ENCODE measurements at regions not wholly inside any gene's neighbourhood (a gene's known extent, or its start where the extent isn't known, plus 50 kb on each side); places are given as distances from the start of the nearest gene placed in this dataset.

- Histone ChIP-seq H3K4me1 (ENCODE audit: control insufficient read depth, insufficient read depth, low read length) (peaks cover 2% of the 10 kb centered on the region), H3K9me3 (ENCODE audit: control insufficient read depth, low read length) (no peaks in the 10 kb centered on the region), H3K27me3 (ENCODE audit: control insufficient read depth, insufficient read depth) (no peaks in the 10 kb centered on the region), H3K4me3 (ENCODE audit: low read length) (no peak overlapping the region), H3K27ac (ENCODE audit: low read length) (no peak overlapping the region)
- 84% methylated on average over 2 of the region's 2 CpGs for WGBS
- intact Hi-C loops (cut with DNase I): no loop called here
- ATAC-seq: no peak
- DNase-seq: no peak
Measured at GRCh38 chr14:55900749-55901148, 217.5 kb upstream of the PELI2 start.

- WGBS: 42% methylated on average over 5 of the region's 5 CpGs
- no peak for DNase-seq
- intact Hi-C loops (cut with DNase I): no loop called here
Measured at GRCh38 chr14:55901291-55901690, 216.9 kb upstream of the PELI2 start.

GRCh38 chr14:55902241-55902640 lies 216.0 kb upstream of the PELI2 start:
- Histone ChIP-seq H3K4me3 (ENCODE audit: low read length) (no peak overlapping the region), H3K9me3 (ENCODE audit: control insufficient read depth, low read length) (no peaks in the 10 kb centered on the region), H3K4me1 (ENCODE audit: control insufficient read depth, insufficient read depth, low read length) (peaks cover 2% of the 10 kb centered on the region), H3K27ac (ENCODE audit: low read length) (no peak overlapping the region), H3K27me3 (ENCODE audit: control insufficient read depth, insufficient read depth) (no peaks in the 10 kb centered on the region)
- 65% methylated on average over 5 of the region's 5 CpGs for WGBS
- intact Hi-C loops (cut with DNase I): no loop called here
- no peak for ATAC-seq
- DNase-seq: no peak

More at GRCh38 chr14:55901291-55901690, 216.9 kb upstream of the PELI2 start:
- Histone ChIP-seq H3K27me3 (ENCODE audit: control insufficient read depth, insufficient read depth) (no peaks in the 10 kb centered on the region), H3K27ac (ENCODE audit: low read length) (no peak overlapping the region), H3K4me3 (ENCODE audit: low read length) (no peak overlapping the region), H3K9me3 (ENCODE audit: control insufficient read depth, low read length) (no peaks in the 10 kb centered on the region), H3K4me1 (ENCODE audit: control insufficient read depth, insufficient read depth, low read length) (peaks cover 2% of the 10 kb centered on the region)
- no peak for ATAC-seq

- ATAC-seq: no peak
- 57% methylated on average over 5 of the region's 5 CpGs for WGBS
- no peak overlapping the region for H3K4me3 ChIP-seq (ENCODE audit: low read length)
- H3K27me3 ChIP-seq (ENCODE audit: control insufficient read depth, insufficient read depth): no peaks in the 10 kb centered on the region
- DNase-seq: no peak
- peaks cover 2% of the 10 kb centered on the region for H3K4me1 ChIP-seq (ENCODE audit: control insufficient read depth, insufficient read depth, low read length)
- no peak overlapping the region for H3K27ac ChIP-seq (ENCODE audit: low read length)
- intact Hi-C loops (cut with DNase I): no loop called here
- H3K9me3 ChIP-seq (ENCODE audit: control insufficient read depth, low read length): no peaks in the 10 kb centered on the region
Measured at GRCh38 chr14:55904086-55904485, 214.1 kb upstream of the PELI2 start.

- H3K4me1 ChIP-seq (ENCODE audit: control insufficient read depth, insufficient read depth, low read length): peaks cover 3% of the 10 kb centered on the region
- WGBS: 96% methylated on average over 1 of the region's 1 CpG
- ATAC-seq (no peak), DNase-seq (no peak)
- intact Hi-C loops (cut with DNase I): no loop called here
- no peak overlapping the region for H3K4me3 ChIP-seq (ENCODE audit: low read length)
- H3K27me3 ChIP-seq (ENCODE audit: control insufficient read depth, insufficient read depth): no peaks in the 10 kb centered on the region
- no peak overlapping the region for H3K27ac ChIP-seq (ENCODE audit: low read length)
- H3K9me3 ChIP-seq (ENCODE audit: control insufficient read depth, low read length): no peaks in the 10 kb centered on the region
Measured at GRCh38 chr14:55908106-55908505, 210.1 kb upstream of the PELI2 start.

GRCh38 chr14:55909879-55910278 lies 208.3 kb upstream of the PELI2 start:
- 94% methylated on average over 1 of the region's 1 CpG for WGBS
- DNase-seq (no peak), ATAC-seq (no peak)
- Histone ChIP-seq H3K4me3 (ENCODE audit: low read length) (no peak overlapping the region), H3K4me1 (ENCODE audit: control insufficient read depth, insufficient read depth, low read length) (peaks cover 1% of the 10 kb centered on the region), H3K27me3 (ENCODE audit: control insufficient read depth, insufficient read depth) (no peaks in the 10 kb centered on the region), H3K27ac (ENCODE audit: low read length) (no peak overlapping the region), H3K9me3 (ENCODE audit: control insufficient read depth, low read length) (no peaks in the 10 kb centered on the region)
- intact Hi-C loops (cut with DNase I): no loop called here

- Histone ChIP-seq H3K27me3 (ENCODE audit: control insufficient read depth, insufficient read depth) (no peaks in the 10 kb centered on the region), H3K4me1 (ENCODE audit: control insufficient read depth, insufficient read depth, low read length) (peaks cover 1% of the 10 kb centered on the region), H3K27ac (ENCODE audit: low read length) (no peak overlapping the region), H3K4me3 (ENCODE audit: low read length) (no peak overlapping the region), H3K9me3 (ENCODE audit: control insufficient read depth, low read length) (no peaks in the 10 kb centered on the region)
- ATAC-seq (no peak), DNase-seq (no peak)
- WGBS: 60% methylated on average over 2 of the region's 2 CpGs
- intact Hi-C loops (cut with DNase I): no loop called here
Measured at GRCh38 chr14:55910601-55911243, 207.5 kb upstream of the PELI2 start.

GRCh38 chr14:55911776-55912175 lies 206.4 kb upstream of the PELI2 start:
- no peak for DNase-seq
- H3K4me3 ChIP-seq (ENCODE audit: low read length): no peak overlapping the region
- H3K27ac ChIP-seq (ENCODE audit: low read length): no peak overlapping the region
- intact Hi-C loops (cut with DNase I): no loop called here
- H3K9me3 ChIP-seq (ENCODE audit: control insufficient read depth, low read length): no peaks in the 10 kb centered on the region
- 89% methylated on average over 4 of the region's 4 CpGs for WGBS
- H3K4me1 ChIP-seq (ENCODE audit: control insufficient read depth, insufficient read depth, low read length): peaks cover 1% of the 10 kb centered on the region
- no peaks in the 10 kb centered on the region for H3K27me3 ChIP-seq (ENCODE audit: control insufficient read depth, insufficient read depth)
- ATAC-seq: no peak

GRCh38 chr14:55912344-55912743 lies 205.9 kb upstream of the PELI2 start:
- H3K9me3 ChIP-seq (ENCODE audit: control insufficient read depth, low read length): no peaks in the 10 kb centered on the region
- no peak for ATAC-seq
- H3K27me3 ChIP-seq (ENCODE audit: control insufficient read depth, insufficient read depth): no peaks in the 10 kb centered on the region
- H3K27ac ChIP-seq (ENCODE audit: low read length): no peak overlapping the region
- H3K4me1 ChIP-seq (ENCODE audit: control insufficient read depth, insufficient read depth, low read length): peaks cover 1% of the 10 kb centered on the region
- no peak for DNase-seq
- H3K4me3 ChIP-seq (ENCODE audit: low read length): no peak overlapping the region
- intact Hi-C loops (cut with DNase I): no loop called here
- 91% methylated on average over 5 of the region's 5 CpGs for WGBS

GRCh38 chr14:55913324-55914025 lies 204.7 kb upstream of the PELI2 start:
- H3K27me3 ChIP-seq (ENCODE audit: control insufficient read depth, insufficient read depth): no peaks in the 10 kb centered on the region
- no peak overlapping the region for H3K27ac ChIP-seq (ENCODE audit: low read length)
- H3K9me3 ChIP-seq (ENCODE audit: control insufficient read depth, low read length): no peaks in the 10 kb centered on the region
- no peak overlapping the region for H3K4me3 ChIP-seq (ENCODE audit: low read length)
- peaks cover 1% of the 10 kb centered on the region for H3K4me1 ChIP-seq (ENCODE audit: control insufficient read depth, insufficient read depth, low read length)
- ATAC-seq: peak; percentile 90 to 96
- 53% methylated on average over 8 of the region's 8 CpGs for WGBS
- intact Hi-C loops (cut with DNase I): no loop called here
- DNase-seq: peak; percentile 66 to 83 (median 71)

GRCh38 chr14:55914771-55915170 lies 203.4 kb upstream of the PELI2 start:
- intact Hi-C loops (cut with DNase I): no loop called here
- H3K27ac ChIP-seq (ENCODE audit: low read length): no peak overlapping the region
- no peak for ATAC-seq

More at GRCh38 chr14:55914771-55915170, 203.4 kb upstream of the PELI2 start:
- H3K9me3 ChIP-seq (ENCODE audit: control insufficient read depth, low read length): no peaks in the 10 kb centered on the region
- no peak overlapping the region for H3K4me3 ChIP-seq (ENCODE audit: low read length)
- no peak for DNase-seq
- no peaks in the 10 kb centered on the region for H3K27me3 ChIP-seq (ENCODE audit: control insufficient read depth, insufficient read depth)
- peaks cover 1% of the 10 kb centered on the region for H3K4me1 ChIP-seq (ENCODE audit: control insufficient read depth, insufficient read depth, low read length)

Data from right cardiac atrium (tissue), 5 donors.